RWPE2 (cell line): ENCODE measurements at regions not wholly inside any gene's neighbourhood (a gene's known extent, or its start where the extent isn't known, plus 50 kb on each side); places are given as distances from the start of the nearest gene placed in this dataset.

Source experiments
- ATAC-seq: fragments of 200-7000 bp; cut with Tn5 transposase; 3 replicates; pipeline ENCODE4 v1.9.1; 2021; ENCODE audit warnings: low read depth
- DNase-seq: peaks from one replicate; pipeline ENCODE4 v3.0.0-alpha.2; 2020; ENCODE audit warnings: low spot score
- H3K27ac ChIP-seq: fragments of 450-650 bp; 2 replicates; pipeline ENCODE4 v1.5.1; 2017; ENCODE audit warnings: mild to moderate bottlenecking; ENCODE audit not compliant: poor library complexity, severe bottlenecking
- H3K27me3 ChIP-seq: fragments of 250-450 bp; sonication (Bioruptor Pico); 2 replicates; pipeline ENCODE4 v1.5.1; 2021; ENCODE audit warnings: mild to moderate bottlenecking, moderate library complexity; ENCODE audit not compliant: insufficient read depth, poor library complexity, severe bottlenecking
- H3K36me3 ChIP-seq: fragments of 250-450 bp; sonication (Bioruptor Pico); 2 replicates; pipeline ENCODE4 v1.5.1; 2020; ENCODE audit warnings: low read depth, mild to moderate bottlenecking, moderate library complexity
- H3K4me1 ChIP-seq: fragments of 250-450 bp; sonication (Bioruptor Pico); 2 replicates; pipeline ENCODE4 v1.5.1; 2021; ENCODE audit warnings: mild to moderate bottlenecking, moderate library complexity; ENCODE audit not compliant: insufficient read depth, poor library complexity, severe bottlenecking
- H3K4me3 ChIP-seq: fragments of 250-450 bp; sonication (Bioruptor Pico); 2 replicates; pipeline ENCODE4 v1.5.1; 2021; ENCODE audit warnings: mild to moderate bottlenecking, moderate library complexity; ENCODE audit not compliant: severe bottlenecking
- H3K9me3 ChIP-seq: fragments of 250-450 bp; sonication (Bioruptor Pico); 2 replicates; pipeline ENCODE4 v1.5.1; 2021; ENCODE audit warnings: mild to moderate bottlenecking, moderate library complexity; ENCODE audit not compliant: severe bottlenecking
- CTCF ChIP-seq: fragments of 450-650 bp; IDR thresholded peaks from one replicate; pipeline ENCODE4 v1.5.1; 2017; ENCODE audit warnings: mild to moderate bottlenecking, moderate library complexity; ENCODE audit not compliant: poor library complexity, severe bottlenecking

- Histone ChIP-seq H3K36me3 (no peaks in the 10 kb centered on the region), H3K27ac (no peak overlapping the region), H3K27me3 (no peaks in the 10 kb centered on the region), H3K9me3 (no peaks in the 10 kb centered on the region), H3K4me1 (no peaks in the 10 kb centered on the region), H3K4me3 (no peak overlapping the region)
- no peak for ATAC-seq
- no peak for DNase-seq
- no peak for TF ChIP-seq CTCF
Measured at GRCh38 chr4:33031328-33031727, 2311.2 kb downstream of the PCDH7 start.

DNA sequence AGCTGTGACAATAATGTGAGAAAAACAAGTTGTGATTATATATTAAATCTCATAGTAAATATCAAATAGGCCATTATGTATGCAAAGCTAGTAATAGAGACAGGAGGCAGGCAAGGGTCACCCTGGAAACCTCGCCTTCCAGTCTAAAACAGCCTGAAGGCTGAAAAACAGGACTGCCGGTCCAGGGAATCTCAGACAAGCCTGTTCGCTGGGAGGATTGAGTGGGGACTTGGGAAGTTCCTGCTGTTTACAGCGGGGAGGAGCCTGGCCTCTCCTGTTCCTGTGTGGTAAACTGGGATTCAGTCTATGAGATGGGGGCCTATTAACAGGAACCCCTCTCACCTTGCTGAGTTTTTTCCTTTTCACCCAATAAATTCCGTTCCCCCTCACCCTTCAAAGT is 2317.3 kb downstream of the PCDH7 start:
- ATAC-seq = no peak
- Histone ChIP-seq H3K4me3 (no peak overlapping the region), H3K36me3 (no peaks in the 10 kb centered on the region), H3K9me3 (no peaks in the 10 kb centered on the region), H3K27ac (no peak overlapping the region), H3K4me1 (no peaks in the 10 kb centered on the region), H3K27me3 (no peaks in the 10 kb centered on the region)
- TF ChIP-seq CTCF = no peak
- no peak for DNase-seq

DNA sequence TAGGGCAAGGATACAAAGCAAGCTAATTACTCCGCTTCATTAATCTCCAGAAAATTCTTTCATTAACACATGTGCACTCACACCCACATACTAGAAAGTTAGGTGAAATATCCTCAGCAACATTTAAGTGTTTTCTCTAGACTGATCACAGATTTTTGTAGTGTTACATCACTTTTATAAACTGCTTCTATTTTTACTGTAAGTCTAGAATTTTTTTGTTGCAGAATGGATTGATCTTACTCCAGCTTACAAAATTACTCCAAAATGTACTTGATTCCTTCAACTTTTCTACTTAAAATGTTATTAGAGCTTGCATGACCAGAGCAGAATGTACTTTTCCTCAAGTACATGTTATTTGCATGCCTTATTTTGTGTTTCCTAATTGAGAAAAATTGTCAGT is 2325.2 kb downstream of the PCDH7 start:
- Histone ChIP-seq H3K9me3 (no peaks in the 10 kb centered on the region), H3K4me3 (no peak overlapping the region), H3K36me3 (no peaks in the 10 kb centered on the region), H3K27me3 (no peaks in the 10 kb centered on the region), H3K4me1 (no peaks in the 10 kb centered on the region), H3K27ac (no peak overlapping the region)
- ATAC-seq (no peak), DNase-seq (no peak)
- no peak for TF ChIP-seq CTCF

DNA sequence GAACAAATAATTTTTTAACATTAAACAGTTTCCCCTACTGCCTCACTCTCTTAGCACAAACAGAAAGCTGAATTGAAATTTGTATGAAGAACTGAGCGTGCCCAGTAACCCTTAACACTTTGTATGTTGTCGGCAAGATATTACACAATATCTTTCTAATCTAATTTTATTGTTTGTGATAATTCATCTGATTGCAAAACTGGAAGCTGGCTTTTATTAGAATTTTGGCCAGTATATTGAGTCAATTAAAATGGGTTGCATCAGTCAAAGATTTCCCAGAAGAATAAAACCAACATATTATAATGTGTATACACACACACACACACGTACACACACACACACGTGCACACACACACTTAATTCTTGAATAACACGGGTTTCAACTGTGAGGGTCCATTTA is 2332.1 kb downstream of the PCDH7 start:
- no peaks in the 10 kb centered on the region for H3K4me1 ChIP-seq
- ATAC-seq (no peak), DNase-seq (no peak)
- H3K27ac ChIP-seq = no peak overlapping the region
- no peaks in the 10 kb centered on the region for H3K27me3 ChIP-seq
- no peak overlapping the region for H3K4me3 ChIP-seq
- no peaks in the 10 kb centered on the region for H3K36me3 ChIP-seq
- no peaks in the 10 kb centered on the region for H3K9me3 ChIP-seq
- TF ChIP-seq CTCF = no peak

DNA sequence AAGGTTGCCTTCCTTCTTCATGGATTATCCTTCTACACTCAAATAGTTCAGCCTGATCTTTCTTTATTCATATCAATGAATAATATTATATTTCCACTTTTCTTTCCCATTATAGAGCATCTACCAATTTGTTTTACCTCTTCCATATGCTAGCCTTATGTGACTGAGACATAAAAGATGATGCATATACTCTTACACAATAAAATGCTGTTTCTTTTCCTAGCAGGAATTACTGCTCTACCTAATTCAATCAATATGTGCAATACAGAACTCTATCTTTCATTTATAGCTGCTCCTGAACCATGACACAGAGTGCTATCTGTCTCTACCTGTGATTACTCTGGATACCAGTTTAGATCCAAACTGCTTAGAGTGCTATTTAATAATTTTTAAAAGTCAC is 2334.0 kb downstream of the PCDH7 start:
- H3K9me3 ChIP-seq = no peaks in the 10 kb centered on the region
- H3K4me3 ChIP-seq = no peak overlapping the region
- H3K27ac ChIP-seq = no peak overlapping the region
- DNase-seq (no peak), ATAC-seq (no peak)
- H3K36me3 ChIP-seq = no peaks in the 10 kb centered on the region
- H3K27me3 ChIP-seq = no peaks in the 10 kb centered on the region
- TF ChIP-seq CTCF = no peak
- no peaks in the 10 kb centered on the region for H3K4me1 ChIP-seq
